ENCODE measurements at regions not wholly inside any gene's neighbourhood (a gene's known extent, or its start where the extent isn't known, plus 50 kb on each side); places are given as distances from the start of the nearest gene placed in this dataset.

GRCh38 chr11:8823174-8823742 is 87.7 kb upstream of the AKIP1 start:
- H3K27me3 ChIP-seq = no peaks in the 10 kb centered on the region
- intact Hi-C loops (cut with DNase I) = no loop called here
- no peak overlapping the region for H3K4me3 ChIP-seq
- TF ChIP-seq CTCF (IDR thresholded peaks at IDR 0.05) (no peak), POLR2A (IDR thresholded peaks at IDR 0.05) (no peak)
- no peak overlapping the region for H3K27ac ChIP-seq
- no peak for DNase-seq
- WGBS, 2 donors = 53 to 75% methylated on average over 2 of the region's 2 CpGs
- H3K4me1 ChIP-seq = peaks cover 0 to 13% (median 6%) of the 10 kb centered on the region in 3 donors
- H3K36me3 ChIP-seq = no peaks in the 10 kb centered on the region
- H3K9me3 ChIP-seq = no peaks in the 10 kb centered on the region

- Histone ChIP-seq H3K27me3 (no peaks in the 10 kb centered on the region), H3K9me3 (no peaks in the 10 kb centered on the region), H3K27ac (peak overlapping the region in 2 of 4 donors; percentile 62 to 70), H3K4me3 (no peak overlapping the region), H3K4me1 (peaks cover 0 to 14% (median 6%) of the 10 kb centered on the region in 3 donors), H3K36me3 (no peaks in the 10 kb centered on the region)
- TF ChIP-seq POLR2A (IDR thresholded peaks at IDR 0.05) = no peak
- no peak for TF ChIP-seq CTCF (IDR thresholded peaks at IDR 0.05)
- DNase-seq = no peak
- WGBS, 2 donors = 53 to 64% methylated on average over 6 of the region's 6 CpGs
- intact Hi-C loops (cut with DNase I) = no loop called here
Measured at GRCh38 chr11:8826139-8826786, 84.7 kb upstream of the AKIP1 start.

GRCh38 chr11:8826901-8827560 is 84.0 kb upstream of the AKIP1 start:
- TF ChIP-seq CTCF (IDR thresholded peaks at IDR 0.05) = no peak
- no peak for TF ChIP-seq POLR2A (IDR thresholded peaks at IDR 0.05)
- Histone ChIP-seq H3K27ac (peak overlapping the region in 2 of 4 donors; percentile 62 to 70), H3K36me3 (no peaks in the 10 kb centered on the region), H3K4me1 (peaks cover 5 to 20% (median 11%) of the 10 kb centered on the region in 3 donors), H3K27me3 (no peaks in the 10 kb centered on the region), H3K4me3 (no peak overlapping the region), H3K9me3 (no peaks in the 10 kb centered on the region)
- DNase-seq = no peak
- WGBS, 2 donors = 53 to 56% methylated on average over 6 of the region's 6 CpGs
- intact Hi-C loops (cut with DNase I) = no loop called here

GRCh38 chr11:8828046-8828445 is 82.9 kb upstream of the AKIP1 start:
- Histone ChIP-seq H3K27ac (no peak overlapping the region), H3K4me3 (no peak overlapping the region), H3K9me3 (no peaks in the 10 kb centered on the region), H3K27me3 (no peaks in the 10 kb centered on the region), H3K4me1 (peaks cover 11 to 30% (median 21%) of the 10 kb centered on the region in 3 donors), H3K36me3 (no peaks in the 10 kb centered on the region)
- no peak for DNase-seq
- 85 to 94% methylated on average over 3 of the region's 3 CpGs for WGBS, 2 donors
- no peak for TF ChIP-seq POLR2A (IDR thresholded peaks at IDR 0.05)
- intact Hi-C loops (cut with DNase I) = no loop called here

- Histone ChIP-seq H3K4me3 (no peak overlapping the region), H3K27ac (no peak overlapping the region), H3K36me3 (no peaks in the 10 kb centered on the region), H3K4me1 (peaks cover 16 to 38% (median 28%) of the 10 kb centered on the region in 3 donors), H3K9me3 (no peaks in the 10 kb centered on the region), H3K27me3 (no peaks in the 10 kb centered on the region)
- WGBS, 2 donors = 78 to 93% methylated on average over 9 to 11 of the region's 11 CpGs
- DNase-seq = no peak
- intact Hi-C loops (cut with DNase I) = no loop called here
- no peak for TF ChIP-seq CTCF (IDR thresholded peaks at IDR 0.05)
- TF ChIP-seq POLR2A (IDR thresholded peaks at IDR 0.05) = no peak
Measured at GRCh38 chr11:8828580-8829361, 82.2 kb upstream of the AKIP1 start.
